Thyroid gland (tissue), 4 donors: ENCODE measurements at regions not wholly inside any gene's neighbourhood (a gene's known extent, or its start where the extent isn't known, plus 50 kb on each side); places are given as distances from the start of the nearest gene placed in this dataset.

Source experiments
- CTCF ChIP-seq, 6 experiments: fragments of 200-600 bp in 3 of 6; fragments of 450-650 bp in 3 of 6; sonication (generic) in 3 of 6; IDR thresholded peaks; one replicate each; pipeline ENCODE4 v1.5.1; 2016 to 2019; ENCODE audit warnings: antibody characterized with exemption in 6 of 6, mild to moderate bottlenecking in 2 of 6, inconsistent platforms in 1 of 6, moderate library complexity in 1 of 6
- POLR2A ChIP-seq, 2 donors: fragments of 450-650 bp; IDR thresholded peaks; one replicate each; pipeline ENCODE4 v1.6.1; 2017; ENCODE audit warnings: antibody characterized with exemption in 2 of 2, mild to moderate bottlenecking in 2 of 2, moderate library complexity in 1 of 2

- TF ChIP-seq POLR2A (IDR thresholded peaks at IDR 0.05) (no peak), CTCF (IDR thresholded peaks at IDR 0.05) (no peak)
Observed at GRCh38 chr6:169981969-169982368, 230.5 kb downstream of the ERMARD start.
